ENCODE measurements at regions not wholly inside any gene's neighbourhood (a gene's known extent, or its start where the extent isn't known, plus 50 kb on each side); places are given as distances from the start of the nearest gene placed in this dataset.

DNA sequence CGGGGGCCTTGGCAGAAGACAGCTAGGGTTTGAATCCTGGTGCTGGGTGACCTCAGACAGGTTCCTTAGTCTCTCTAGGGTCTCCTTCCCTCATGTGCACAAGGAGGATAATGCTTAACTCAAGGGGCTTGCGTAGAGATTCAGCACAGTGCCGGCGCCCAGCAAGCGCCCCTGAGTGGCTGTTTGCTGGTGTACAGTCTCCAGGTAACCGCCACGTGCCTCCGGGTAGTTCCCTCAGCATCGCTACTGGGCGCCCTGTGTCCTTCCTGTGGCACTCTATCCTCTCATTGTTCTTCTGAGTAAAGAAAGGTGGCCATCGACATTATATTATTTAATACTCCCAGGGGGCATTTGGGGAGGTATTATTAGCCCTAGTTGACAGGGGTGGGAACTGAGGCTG lies 80.9 kb downstream of the NENF start:
- no peak for DNase-seq
- peaks cover 0 to 39% (median 21%) of the 10 kb centered on the region in 4 experiments for H3K27me3 ChIP-seq (replicated peaks in 1 of 4; ENCODE audit: control extremely low read depth in 1 of 4, control insufficient read depth in 3 of 4, insufficient read depth in 4 of 4, low read length in 3 of 4)
- H3K9me3 Mint-ChIP-seq (ENCODE audit: insufficient read depth) = no peaks in the 10 kb centered on the region
- no peaks in the 10 kb centered on the region for H3K79me2 ChIP-seq (ENCODE audit: control insufficient read depth, insufficient read depth, low read length)
- no peaks in the 10 kb centered on the region for H4K20me1 ChIP-seq (ENCODE audit: control insufficient read depth, insufficient read depth, low read length, poor library complexity, severe bottlenecking)
- H3K27ac ChIP-seq (ENCODE audit: low read length in 2 of 2) = no peak overlapping the region
- peaks cover 0 to 10% (median 0%) of the 10 kb centered on the region in 3 donors for H3K9me3 ChIP-seq (ENCODE audit: control extremely low read depth in 1 of 3, control insufficient read depth in 2 of 3, insufficient read depth in 1 of 3, low read length in 2 of 3)
- no peak overlapping the region for H3K4me2 ChIP-seq (replicated peaks; ENCODE audit: low read depth, low read length, poor library complexity, severe bottlenecking)
- no peak overlapping the region for H3K9ac ChIP-seq (ENCODE audit: low read length)
- no peaks in the 10 kb centered on the region for H3K36me3 ChIP-seq (replicated peaks in 1 of 2; ENCODE audit: control extremely low read depth in 1 of 2, control insufficient read depth in 1 of 2, extremely low read depth in 1 of 2, insufficient read depth in 2 of 2, low read length in 1 of 2)
- POLR2A ChIA-PET = no interaction called here
- CTCF ChIA-PET = interaction anchor here (0.9 to 1.8 kb wide), 2 partner anchors 57 to 152 kb away, joined by 4 to 8 read pairs; no protein-coding TSS in a partner anchor
- intact Hi-C loops (cut with micrococcal nuclease) = no loop called here
- no peak for ATAC-seq (ENCODE audit: low read depth)
- WGBS (ENCODE audit: insufficient coverage) = 67% methylated on average over 9 of the region's 11 CpGs
- H3K4me1 ChIP-seq (ENCODE audit: control insufficient read depth in 2 of 2, insufficient read depth in 2 of 2, low read length in 2 of 2) = peaks cover 7% of the 10 kb centered on the region in 2 donors
- no peak overlapping the region for H3K4me3 ChIP-seq (ENCODE audit: control extremely low read depth in 1 of 5, extremely low read depth in 1 of 5, insufficient read depth in 1 of 5, low read depth in 2 of 5, low read length in 4 of 5)
- peak overlapping the region; percentile 32 for H3K4me3 Mint-ChIP-seq
- no peak overlapping the region for H2AFZ ChIP-seq (ENCODE audit: insufficient read depth, low read depth, low read length, poor library complexity, severe bottlenecking)
- H3K27me3 Mint-ChIP-seq = peaks cover 67% of the 10 kb centered on the region
- no peak for TF ChIP-seq EZH2 (IDR thresholded peaks at IDR 0.05; ENCODE audit: borderline replicate concordance, insufficient read depth, low read depth, low read length, poor library complexity, severe bottlenecking)
- TF ChIP-seq, protein P1, sequence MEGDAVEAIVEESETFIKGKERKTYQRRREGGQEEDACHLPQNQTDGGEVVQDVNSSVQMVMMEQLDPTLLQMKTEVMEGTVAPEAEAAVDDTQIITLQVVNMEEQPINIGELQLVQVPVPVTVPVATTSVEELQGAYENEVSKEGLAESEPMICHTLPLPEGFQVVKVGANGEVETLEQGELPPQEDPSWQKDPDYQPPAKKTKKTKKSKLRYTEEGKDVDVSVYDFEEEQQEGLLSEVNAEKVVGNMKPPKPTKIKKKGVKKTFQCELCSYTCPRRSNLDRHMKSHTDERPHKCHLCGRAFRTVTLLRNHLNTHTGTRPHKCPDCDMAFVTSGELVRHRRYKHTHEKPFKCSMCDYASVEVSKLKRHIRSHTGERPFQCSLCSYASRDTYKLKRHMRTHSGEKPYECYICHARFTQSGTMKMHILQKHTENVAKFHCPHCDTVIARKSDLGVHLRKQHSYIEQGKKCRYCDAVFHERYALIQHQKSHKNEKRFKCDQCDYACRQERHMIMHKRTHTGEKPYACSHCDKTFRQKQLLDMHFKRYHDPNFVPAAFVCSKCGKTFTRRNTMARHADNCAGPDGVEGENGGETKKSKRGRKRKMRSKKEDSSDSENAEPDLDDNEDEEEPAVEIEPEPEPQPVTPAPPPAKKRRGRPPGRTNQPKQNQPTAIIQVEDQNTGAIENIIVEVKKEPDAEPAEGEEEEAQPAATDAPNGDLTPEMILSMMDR (IDR thresholded peaks at IDR 0.05) = no peak
- H3K27ac Mint-ChIP-seq = no peak overlapping the region
- peaks cover 7% of the 10 kb centered on the region for H3K4me1 Mint-ChIP-seq

DNA sequence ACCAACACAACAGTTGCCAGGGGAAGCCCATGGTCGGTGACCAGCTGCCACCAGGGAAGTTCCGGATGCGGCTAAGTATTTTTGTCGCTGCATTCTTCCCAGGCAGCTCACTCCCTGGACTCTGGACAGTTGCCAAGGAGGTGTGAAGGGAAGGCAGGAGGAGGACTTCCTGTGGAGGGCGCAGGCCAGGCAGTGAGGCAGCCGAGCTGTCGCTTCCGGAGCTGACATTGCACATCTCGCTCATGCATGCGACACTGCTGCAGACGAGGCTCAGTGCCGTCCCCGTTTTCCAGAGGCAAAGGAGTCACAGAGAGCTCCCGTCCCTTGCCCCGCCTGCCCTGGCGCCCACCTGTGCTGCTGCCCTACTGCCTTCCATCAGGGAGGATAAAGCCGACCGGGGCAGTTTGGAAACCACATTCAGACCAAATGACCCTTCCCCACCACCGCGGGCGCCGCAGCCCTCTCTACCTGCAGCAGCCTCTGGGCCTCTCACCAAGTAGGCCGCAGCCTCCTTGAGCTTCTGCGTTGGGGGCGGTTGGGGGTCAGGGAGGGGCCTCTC lies 81.4 kb downstream of the NENF start:
- peaks cover 68% of the 10 kb centered on the region for H3K27me3 Mint-ChIP-seq
- ATAC-seq (ENCODE audit: low read depth) = no peak
- H3K9me3 ChIP-seq (ENCODE audit: control extremely low read depth in 1 of 3, control insufficient read depth in 2 of 3, insufficient read depth in 1 of 3, low read length in 2 of 3) = peaks cover 0 to 10% (median 0%) of the 10 kb centered on the region in 3 donors
- H3K9me3 Mint-ChIP-seq (ENCODE audit: insufficient read depth) = no peaks in the 10 kb centered on the region
- ChIA-PET POLR2A (no interaction called here), CTCF (interaction anchor here (1.8 kb wide), 1 partner anchor 57 kb away, joined by 8 read pairs; no protein-coding TSS in a partner anchor)
- H3K9ac ChIP-seq (ENCODE audit: low read length) = no peak overlapping the region
- H3K4me3 Mint-ChIP-seq = peak overlapping the region; percentile 32
- H3K4me2 ChIP-seq (replicated peaks; ENCODE audit: low read depth, low read length, poor library complexity, severe bottlenecking) = peak overlapping the region; percentile 70
- peaks cover 7% of the 10 kb centered on the region in 2 donors for H3K4me1 ChIP-seq (ENCODE audit: control insufficient read depth in 2 of 2, insufficient read depth in 2 of 2, low read length in 2 of 2)
- H3K4me1 Mint-ChIP-seq = peaks cover 7% of the 10 kb centered on the region
- no peaks in the 10 kb centered on the region for H4K20me1 ChIP-seq (ENCODE audit: control insufficient read depth, insufficient read depth, low read length, poor library complexity, severe bottlenecking)
- H2AFZ ChIP-seq (ENCODE audit: insufficient read depth, low read depth, low read length, poor library complexity, severe bottlenecking) = peak overlapping the region; percentile 69
- no peak for DNase-seq
- no peak overlapping the region for H3K27ac ChIP-seq (ENCODE audit: low read length in 2 of 2)
- H3K36me3 ChIP-seq (replicated peaks in 1 of 2; ENCODE audit: control extremely low read depth in 1 of 2, control insufficient read depth in 1 of 2, extremely low read depth in 1 of 2, insufficient read depth in 2 of 2, low read length in 1 of 2) = no peaks in the 10 kb centered on the region
- TF ChIP-seq EZH2 (IDR thresholded peaks at IDR 0.05; ENCODE audit: borderline replicate concordance, insufficient read depth, low read depth, low read length, poor library complexity, severe bottlenecking) = no peak
- TF ChIP-seq, protein P1 (IDR thresholded peaks at IDR 0.05) = no peak
- peaks cover 0 to 39% (median 21%) of the 10 kb centered on the region in 4 experiments for H3K27me3 ChIP-seq (replicated peaks in 1 of 4; ENCODE audit: control extremely low read depth in 1 of 4, control insufficient read depth in 3 of 4, insufficient read depth in 4 of 4, low read length in 3 of 4)
- intact Hi-C loops (cut with micrococcal nuclease) = no loop called here
- no peak overlapping the region for H3K27ac Mint-ChIP-seq
- WGBS (ENCODE audit: insufficient coverage) = 31% methylated on average over 23 of the region's 25 CpGs
- peak overlapping the region in 2 of 5 experiments; percentile 19 to 39 for H3K4me3 ChIP-seq (ENCODE audit: control extremely low read depth in 1 of 5, extremely low read depth in 1 of 5, insufficient read depth in 1 of 5, low read depth in 2 of 5, low read length in 4 of 5)
- no peaks in the 10 kb centered on the region for H3K79me2 ChIP-seq (ENCODE audit: control insufficient read depth, insufficient read depth, low read length)
